ENCODE measurements at regions not wholly inside any gene's neighbourhood (a gene's known extent, or its start where the extent isn't known, plus 50 kb on each side); places are given as distances from the start of the nearest gene placed in this dataset.
"Not testable (repeated sequence)": the region's sequence is repeated elsewhere in the genome, so short reads cannot be mapped to it uniquely, and the experiment has no call there.

DNA sequence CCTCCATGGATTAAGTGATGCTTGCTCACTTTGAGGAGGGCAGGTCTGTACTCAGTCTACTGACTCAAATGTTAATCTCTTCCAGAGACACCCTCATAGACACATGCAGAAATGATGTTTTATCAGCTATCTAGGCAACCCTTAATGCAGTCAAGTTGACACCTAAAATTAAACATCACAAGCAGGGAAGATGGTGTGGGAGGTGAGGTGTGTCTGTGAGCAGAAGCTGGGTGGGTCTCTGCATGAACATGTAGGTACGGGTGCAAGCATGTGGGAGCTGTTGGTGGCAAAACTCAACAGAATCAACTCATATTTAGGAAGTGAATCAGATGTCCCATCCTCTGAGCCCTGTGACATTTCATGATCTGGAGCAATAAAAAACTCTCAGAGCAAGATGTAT lies 249.2 kb upstream of the SGCG start:
- H3K27me3 Mint-ChIP-seq (ENCODE audit: low read depth, poor library complexity): peaks cover 8% of the 10 kb centered on the region
- no peak for TF ChIP-seq CTCF (IDR thresholded peaks at IDR 0.05)
- H3K36me3 Mint-ChIP-seq (ENCODE audit: low read depth): no peaks in the 10 kb centered on the region
- H3K4me3 Mint-ChIP-seq: no peak overlapping the region
- no peak for DNase-seq
- no peak overlapping the region for H3K27ac Mint-ChIP-seq
- H3K4me1 Mint-ChIP-seq: peaks cover 26% of the 10 kb centered on the region
- H3K9me3 Mint-ChIP-seq: peaks cover 17% of the 10 kb centered on the region

- peaks cover 12% of the 10 kb centered on the region for H3K9me3 Mint-ChIP-seq
- not testable (repeated sequence) for H3K36me3 Mint-ChIP-seq (ENCODE audit: low read depth); H3K27ac Mint-ChIP-seq; H3K4me3 Mint-ChIP-seq; H3K27me3 Mint-ChIP-seq (ENCODE audit: low read depth, poor library complexity); DNase-seq
- peaks cover 23% of the 10 kb centered on the region for H3K4me1 Mint-ChIP-seq
These were observed 248.0 kb upstream of the SGCG start for GRCh38 chr13:22932632-22933412.

DNA sequence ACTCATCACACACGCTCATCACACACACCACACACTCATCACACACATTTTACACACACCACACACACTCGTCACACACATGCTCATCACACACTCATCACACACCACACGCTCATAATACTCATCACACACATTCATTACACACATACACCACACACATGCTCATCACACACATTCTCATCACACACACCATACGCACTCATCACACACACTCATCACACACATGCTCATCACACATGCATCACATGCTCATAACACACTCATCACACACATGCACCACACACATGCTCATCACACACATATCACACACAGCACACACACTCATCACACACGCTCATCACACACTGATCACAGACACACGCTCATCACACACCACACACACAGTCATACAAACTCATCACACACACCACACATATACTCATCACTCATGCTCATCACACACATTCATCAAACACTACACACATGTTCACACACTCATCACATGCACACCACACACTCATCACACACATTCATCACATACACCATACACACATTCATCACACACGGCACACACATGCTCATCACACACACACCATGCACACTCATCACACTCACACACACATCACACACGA lies 247.1 kb upstream of the SGCG start:
- Mint-ChIP-seq H3K4me1 (peaks cover 25% of the 10 kb centered on the region), H3K27me3 (ENCODE audit: low read depth, poor library complexity) (no peaks in the 10 kb centered on the region), H3K4me3 (no peak overlapping the region), H3K9me3 (peaks cover 19% of the 10 kb centered on the region), H3K27ac (no peak overlapping the region), H3K36me3 (ENCODE audit: low read depth) (no peaks in the 10 kb centered on the region)
- no peak for DNase-seq
- no peak for TF ChIP-seq CTCF (IDR thresholded peaks at IDR 0.05)

DNA sequence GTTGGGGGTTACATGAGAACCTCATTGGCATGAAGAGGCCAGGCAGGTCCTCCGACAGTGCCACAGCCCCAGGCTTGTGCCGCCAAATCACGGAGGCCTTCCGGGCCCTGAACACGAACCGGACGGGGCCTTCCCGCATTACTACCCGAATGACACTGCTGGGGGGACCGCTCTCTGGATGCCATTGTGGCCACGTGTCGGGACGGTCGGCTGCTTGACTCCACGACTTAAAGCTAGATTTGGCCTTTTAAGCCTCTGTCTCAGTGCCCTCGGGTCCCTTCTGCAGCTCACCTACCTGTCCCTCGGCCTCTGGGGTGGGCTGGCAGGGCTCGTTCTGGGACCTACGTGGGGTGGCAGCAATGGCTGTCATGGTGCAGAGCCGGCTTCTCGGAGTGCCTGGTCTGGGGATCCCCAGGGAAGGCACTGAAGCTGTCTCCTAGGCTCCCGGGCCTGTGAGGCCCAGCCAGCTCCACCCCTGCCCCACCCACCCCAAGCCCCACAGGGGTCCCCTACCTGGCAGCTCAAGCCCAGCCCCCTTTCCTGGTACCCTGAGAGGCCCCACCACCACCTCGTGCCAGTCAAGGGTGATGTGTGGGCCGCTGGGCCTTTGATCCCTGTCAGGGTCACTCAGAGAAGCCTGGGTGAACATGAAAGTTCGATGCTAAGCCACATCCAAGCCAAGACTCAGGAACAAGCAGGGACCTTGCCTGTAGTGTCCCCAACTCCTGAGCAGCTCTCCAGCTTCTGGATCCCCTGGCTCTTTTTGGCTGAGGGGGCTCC lies 245.8 kb upstream of the SGCG start:
- Mint-ChIP-seq H3K27ac (no peak overlapping the region), H3K36me3 (ENCODE audit: low read depth) (no peaks in the 10 kb centered on the region), H3K4me1 (peaks cover 20% of the 10 kb centered on the region), H3K9me3 (peaks cover 25% of the 10 kb centered on the region), H3K4me3 (no peak overlapping the region), H3K27me3 (ENCODE audit: low read depth, poor library complexity) (no peaks in the 10 kb centered on the region)
- no peak for TF ChIP-seq CTCF (IDR thresholded peaks at IDR 0.05)
- DNase-seq: no peak

- peaks cover 21% of the 10 kb centered on the region for H3K9me3 Mint-ChIP-seq
- H3K4me1 Mint-ChIP-seq: peaks cover 16% of the 10 kb centered on the region
- no peak for TF ChIP-seq CTCF (IDR thresholded peaks at IDR 0.05)
- no peaks in the 10 kb centered on the region for H3K27me3 Mint-ChIP-seq (ENCODE audit: low read depth, poor library complexity)
- H3K36me3 Mint-ChIP-seq (ENCODE audit: low read depth): no peaks in the 10 kb centered on the region
- no peak overlapping the region for H3K4me3 Mint-ChIP-seq
- no peak for DNase-seq
- H3K27ac Mint-ChIP-seq: no peak overlapping the region
These were observed 244.6 kb upstream of the SGCG start for GRCh38 chr13:22936228-22936627.

GRCh38 chr13:22937241-22937640 lies 243.5 kb upstream of the SGCG start:
- DNase-seq: no peak
- H3K9me3 Mint-ChIP-seq: peaks cover 16% of the 10 kb centered on the region
- H3K36me3 Mint-ChIP-seq (ENCODE audit: low read depth): no peaks in the 10 kb centered on the region
- H3K27ac Mint-ChIP-seq: no peak overlapping the region
- no peaks in the 10 kb centered on the region for H3K27me3 Mint-ChIP-seq (ENCODE audit: low read depth, poor library complexity)
- H3K4me1 Mint-ChIP-seq: peaks cover 16% of the 10 kb centered on the region
- no peak for TF ChIP-seq CTCF (IDR thresholded peaks at IDR 0.05)
- H3K4me3 Mint-ChIP-seq: no peak overlapping the region
